22Rv1 (cell line): ENCODE measurements at regions not wholly inside any gene's neighbourhood (a gene's known extent, or its start where the extent isn't known, plus 50 kb on each side); places are given as distances from the start of the nearest gene placed in this dataset.

Experiments used
- ZFX ChIP-seq: fragments of 450-650 bp; IDR thresholded peaks from 2 replicates; pipeline ENCODE4 v1.6.1; 2017; ENCODE audit warnings: antibody characterized with exemption, borderline replicate concordance
- TF ChIP-seq, protein P1 (sequence below): fragments of 450-650 bp; IDR thresholded peaks from 2 replicates; pipeline ENCODE4 v1.5.1; 2017; ENCODE audit warnings: mild to moderate bottlenecking

DNA sequence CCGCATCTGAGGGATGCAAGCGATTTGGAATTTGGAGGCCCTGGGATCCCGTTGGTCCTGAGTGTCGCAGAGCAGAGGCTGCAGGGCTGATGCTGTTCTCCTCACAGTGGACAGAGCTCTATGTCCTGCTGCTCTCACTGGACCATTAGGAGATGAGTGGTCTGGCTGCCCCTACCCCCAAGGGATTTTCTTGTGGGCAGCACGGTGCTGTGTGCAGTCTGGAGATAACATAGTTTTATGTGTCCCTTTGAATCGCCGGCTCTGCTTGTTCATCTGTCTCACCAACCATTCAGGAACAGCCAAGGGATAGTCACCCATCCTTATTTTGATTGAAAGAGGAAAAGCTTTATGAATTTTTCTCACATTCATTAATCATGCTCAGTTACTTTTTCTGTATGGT is 49.9 kb downstream of the CHRM3 start:
- TF ChIP-seq, protein P1, sequence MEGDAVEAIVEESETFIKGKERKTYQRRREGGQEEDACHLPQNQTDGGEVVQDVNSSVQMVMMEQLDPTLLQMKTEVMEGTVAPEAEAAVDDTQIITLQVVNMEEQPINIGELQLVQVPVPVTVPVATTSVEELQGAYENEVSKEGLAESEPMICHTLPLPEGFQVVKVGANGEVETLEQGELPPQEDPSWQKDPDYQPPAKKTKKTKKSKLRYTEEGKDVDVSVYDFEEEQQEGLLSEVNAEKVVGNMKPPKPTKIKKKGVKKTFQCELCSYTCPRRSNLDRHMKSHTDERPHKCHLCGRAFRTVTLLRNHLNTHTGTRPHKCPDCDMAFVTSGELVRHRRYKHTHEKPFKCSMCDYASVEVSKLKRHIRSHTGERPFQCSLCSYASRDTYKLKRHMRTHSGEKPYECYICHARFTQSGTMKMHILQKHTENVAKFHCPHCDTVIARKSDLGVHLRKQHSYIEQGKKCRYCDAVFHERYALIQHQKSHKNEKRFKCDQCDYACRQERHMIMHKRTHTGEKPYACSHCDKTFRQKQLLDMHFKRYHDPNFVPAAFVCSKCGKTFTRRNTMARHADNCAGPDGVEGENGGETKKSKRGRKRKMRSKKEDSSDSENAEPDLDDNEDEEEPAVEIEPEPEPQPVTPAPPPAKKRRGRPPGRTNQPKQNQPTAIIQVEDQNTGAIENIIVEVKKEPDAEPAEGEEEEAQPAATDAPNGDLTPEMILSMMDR: no peak
- TF ChIP-seq ZFX: no peak
